ENCODE measurements at regions not wholly inside any gene's neighbourhood (a gene's known extent, or its start where the extent isn't known, plus 50 kb on each side); places are given as distances from the start of the nearest gene placed in this dataset.

DNA sequence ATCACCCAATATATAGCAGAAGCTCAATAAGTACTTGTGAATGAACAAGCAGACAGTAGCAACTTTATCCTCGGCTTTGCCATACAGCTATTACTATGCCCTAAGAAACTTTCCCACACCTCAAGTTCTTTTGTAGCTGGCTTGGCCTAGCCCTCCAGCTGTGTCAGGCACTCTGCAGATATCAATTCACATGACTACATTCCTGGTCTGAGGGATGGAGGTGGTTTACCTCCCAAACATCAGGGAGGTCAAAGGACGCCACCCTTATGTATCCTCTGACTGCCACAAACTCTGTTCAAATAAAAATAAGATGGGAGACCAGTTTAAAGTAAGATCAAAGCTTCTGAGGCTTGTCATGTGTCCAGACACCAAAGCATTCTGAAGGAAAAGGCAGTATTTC is 416.3 kb downstream of the PIK3R1 start:
- H3K36me3 ChIP-seq (replicated peaks in 1 of 2; ENCODE audit: control extremely low read depth in 1 of 2, control insufficient read depth in 1 of 2, extremely low read depth in 1 of 2, insufficient read depth in 2 of 2, low read length in 1 of 2) = no peaks in the 10 kb centered on the region
- intact Hi-C loops (cut with micrococcal nuclease) = no loop called here
- DNase-seq = no peak
- Mint-ChIP-seq H3K4me1 (no peaks in the 10 kb centered on the region), H3K9me3 (ENCODE audit: insufficient read depth) (no peaks in the 10 kb centered on the region), H3K4me3 (no peak overlapping the region), H3K27me3 (no peaks in the 10 kb centered on the region), H3K27ac (no peak overlapping the region)
- no peak for ATAC-seq (ENCODE audit: low read depth)
- 100% methylated on average over 1 of the region's 2 CpGs for WGBS (ENCODE audit: insufficient coverage)
- H2AFZ ChIP-seq (ENCODE audit: insufficient read depth, low read depth, low read length, poor library complexity, severe bottlenecking) = no peak overlapping the region
- no peaks in the 10 kb centered on the region for H3K79me2 ChIP-seq (ENCODE audit: control insufficient read depth, insufficient read depth, low read length)
- POLR2A ChIA-PET = no interaction called here
- CTCF ChIA-PET = no interaction called here
- no peak overlapping the region for H3K4me3 ChIP-seq (ENCODE audit: control extremely low read depth in 1 of 5, extremely low read depth in 1 of 5, insufficient read depth in 1 of 5, low read depth in 2 of 5, low read length in 4 of 5)
- no peak overlapping the region for H3K4me2 ChIP-seq (replicated peaks; ENCODE audit: low read depth, low read length, poor library complexity, severe bottlenecking)
- H3K27ac ChIP-seq (ENCODE audit: low read length in 2 of 2) = no peak overlapping the region
- no peaks in the 10 kb centered on the region for H4K20me1 ChIP-seq (ENCODE audit: control insufficient read depth, insufficient read depth, low read length, poor library complexity, severe bottlenecking)
- TF ChIP-seq, protein P1, sequence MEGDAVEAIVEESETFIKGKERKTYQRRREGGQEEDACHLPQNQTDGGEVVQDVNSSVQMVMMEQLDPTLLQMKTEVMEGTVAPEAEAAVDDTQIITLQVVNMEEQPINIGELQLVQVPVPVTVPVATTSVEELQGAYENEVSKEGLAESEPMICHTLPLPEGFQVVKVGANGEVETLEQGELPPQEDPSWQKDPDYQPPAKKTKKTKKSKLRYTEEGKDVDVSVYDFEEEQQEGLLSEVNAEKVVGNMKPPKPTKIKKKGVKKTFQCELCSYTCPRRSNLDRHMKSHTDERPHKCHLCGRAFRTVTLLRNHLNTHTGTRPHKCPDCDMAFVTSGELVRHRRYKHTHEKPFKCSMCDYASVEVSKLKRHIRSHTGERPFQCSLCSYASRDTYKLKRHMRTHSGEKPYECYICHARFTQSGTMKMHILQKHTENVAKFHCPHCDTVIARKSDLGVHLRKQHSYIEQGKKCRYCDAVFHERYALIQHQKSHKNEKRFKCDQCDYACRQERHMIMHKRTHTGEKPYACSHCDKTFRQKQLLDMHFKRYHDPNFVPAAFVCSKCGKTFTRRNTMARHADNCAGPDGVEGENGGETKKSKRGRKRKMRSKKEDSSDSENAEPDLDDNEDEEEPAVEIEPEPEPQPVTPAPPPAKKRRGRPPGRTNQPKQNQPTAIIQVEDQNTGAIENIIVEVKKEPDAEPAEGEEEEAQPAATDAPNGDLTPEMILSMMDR (IDR thresholded peaks at IDR 0.05) = no peak
- no peak for TF ChIP-seq EZH2 (IDR thresholded peaks at IDR 0.05; ENCODE audit: borderline replicate concordance, insufficient read depth, low read depth, low read length, poor library complexity, severe bottlenecking)
- H3K4me1 ChIP-seq (ENCODE audit: control insufficient read depth in 2 of 2, insufficient read depth in 2 of 2, low read length in 2 of 2) = no peaks in the 10 kb centered on the region
- H3K9ac ChIP-seq (ENCODE audit: low read length) = no peak overlapping the region
- H3K27me3 ChIP-seq (replicated peaks in 1 of 4; ENCODE audit: control extremely low read depth in 1 of 4, control insufficient read depth in 3 of 4, insufficient read depth in 4 of 4, low read length in 3 of 4) = no peaks in the 10 kb centered on the region
- H3K9me3 ChIP-seq (ENCODE audit: control extremely low read depth in 1 of 3, control insufficient read depth in 2 of 3, insufficient read depth in 1 of 3, low read length in 2 of 3) = no peaks in the 10 kb centered on the region

DNA sequence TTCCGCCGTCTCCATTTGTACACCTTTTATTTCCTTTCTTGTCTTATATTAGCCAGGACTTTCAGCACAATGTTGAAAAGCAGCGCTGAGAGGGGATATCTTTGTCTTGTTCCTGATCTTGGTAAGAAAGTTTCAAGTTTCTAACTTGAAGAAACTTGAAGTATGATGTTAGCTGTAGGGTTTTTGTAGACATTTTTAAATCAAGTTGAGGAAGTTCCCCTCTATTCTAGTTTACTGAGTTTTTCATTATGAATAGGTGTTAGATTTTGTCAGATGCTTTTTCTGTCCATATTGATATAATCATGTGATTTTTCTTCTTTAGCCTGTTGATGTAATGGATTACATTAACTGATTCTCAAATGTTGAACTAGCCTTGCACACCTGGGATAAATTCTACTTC is 425.7 kb downstream of the PIK3R1 start:
- no CpG with 5 or more reads among the region's 3 CpGs for WGBS (ENCODE audit: insufficient coverage)

More for the DNA sequence above, 425.7 kb downstream of the PIK3R1 start:
- no peak for ATAC-seq (ENCODE audit: low read depth)
- H3K9me3 Mint-ChIP-seq (ENCODE audit: insufficient read depth) = no peaks in the 10 kb centered on the region
- Histone ChIP-seq H3K36me3 (replicated peaks in 1 of 2; ENCODE audit: control extremely low read depth in 1 of 2, control insufficient read depth in 1 of 2, extremely low read depth in 1 of 2, insufficient read depth in 2 of 2, low read length in 1 of 2) (no peaks in the 10 kb centered on the region), H3K79me2 (ENCODE audit: control insufficient read depth, insufficient read depth, low read length) (no peaks in the 10 kb centered on the region), H3K27me3 (replicated peaks in 1 of 4; ENCODE audit: control extremely low read depth in 1 of 4, control insufficient read depth in 3 of 4, insufficient read depth in 4 of 4, low read length in 3 of 4) (no peaks in the 10 kb centered on the region), H3K9me3 (ENCODE audit: control extremely low read depth in 1 of 3, control insufficient read depth in 2 of 3, insufficient read depth in 1 of 3, low read length in 2 of 3) (no peaks in the 10 kb centered on the region), H4K20me1 (ENCODE audit: control insufficient read depth, insufficient read depth, low read length, poor library complexity, severe bottlenecking) (no peaks in the 10 kb centered on the region), H2AFZ (ENCODE audit: insufficient read depth, low read depth, low read length, poor library complexity, severe bottlenecking) (no peak overlapping the region), H3K4me1 (ENCODE audit: control insufficient read depth in 2 of 2, insufficient read depth in 2 of 2, low read length in 2 of 2) (peaks cover 0 to 15% of the 10 kb centered on the region in 2 donors), H3K4me2 (replicated peaks; ENCODE audit: low read depth, low read length, poor library complexity, severe bottlenecking) (no peak overlapping the region), H3K4me3 (ENCODE audit: control extremely low read depth in 1 of 5, extremely low read depth in 1 of 5, insufficient read depth in 1 of 5, low read depth in 2 of 5, low read length in 4 of 5) (no peak overlapping the region), H3K9ac (ENCODE audit: low read length) (no peak overlapping the region), H3K27ac (ENCODE audit: low read length in 2 of 2) (no peak overlapping the region)
- ChIA-PET CTCF (no interaction called here), POLR2A (no interaction called here)
- DNase-seq = no peak
- TF ChIP-seq, protein P1 (IDR thresholded peaks at IDR 0.05) = no peak
- TF ChIP-seq EZH2 (IDR thresholded peaks at IDR 0.05; ENCODE audit: borderline replicate concordance, insufficient read depth, low read depth, low read length, poor library complexity, severe bottlenecking) = no peak
- intact Hi-C loops (cut with micrococcal nuclease) = loop anchor here (10.0 kb wide), 1 partner anchor 356 kb away; no protein-coding TSS in a partner anchor
- H3K4me3 Mint-ChIP-seq = no peak overlapping the region
- peaks cover 14% of the 10 kb centered on the region for H3K4me1 Mint-ChIP-seq
- no peak overlapping the region for H3K27ac Mint-ChIP-seq
- H3K27me3 Mint-ChIP-seq = no peaks in the 10 kb centered on the region
